GM18861 (cell line): ENCODE measurements at regions not wholly inside any gene's neighbourhood (a gene's known extent, or its start where the extent isn't known, plus 50 kb on each side); places are given as distances from the start of the nearest gene placed in this dataset.
"Not testable (repeated sequence)": the region's sequence is repeated elsewhere in the genome, so short reads cannot be mapped to it uniquely, and the experiment has no call there.

Experiments
- ATAC-seq: cut with Tn5 transposase; IDR thresholded peaks from one replicate; pipeline ENCODE4 v1.9.1; 2021; ENCODE audit not compliant: unreplicated experiment

DNA sequence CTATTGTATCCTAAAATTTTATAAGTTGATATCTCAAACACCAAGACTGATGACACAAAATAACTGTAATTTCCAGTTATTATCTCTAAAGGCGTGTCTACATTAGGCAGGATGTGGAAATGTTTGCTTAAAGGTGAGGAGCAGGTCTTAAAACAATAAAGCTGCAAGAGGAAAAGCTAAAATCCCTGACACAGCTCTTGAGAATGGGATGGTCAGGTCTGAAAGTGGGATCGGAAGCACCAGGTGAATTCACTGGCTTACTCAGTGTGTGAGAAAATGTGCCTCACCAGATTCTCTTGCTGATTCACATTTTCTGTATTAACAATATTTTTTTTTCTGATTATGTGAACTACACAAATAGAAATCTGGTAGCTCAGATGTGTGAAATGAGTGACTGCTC, 421.9 kb upstream of the ADAMTS5 start:
- ATAC-seq: no peak

DNA sequence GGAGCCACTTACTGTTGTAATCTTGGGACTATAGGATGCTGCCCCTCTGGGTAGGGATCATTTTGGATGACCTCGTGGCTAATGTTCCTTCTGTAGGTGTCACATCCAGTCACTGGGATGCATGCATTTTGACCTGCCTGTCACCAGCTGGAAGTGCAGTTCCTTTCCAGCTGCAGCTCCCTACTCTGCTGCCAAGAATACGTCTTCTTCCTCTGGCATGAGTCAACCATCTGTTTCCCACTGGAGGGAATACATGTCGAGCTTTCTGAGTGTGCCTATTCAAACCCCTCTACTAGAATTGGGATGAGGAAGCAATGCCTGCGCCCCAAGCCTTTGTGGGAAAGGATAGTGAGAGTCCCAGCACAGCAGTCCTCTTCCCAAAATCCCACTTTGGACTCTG, 415.5 kb upstream of the ADAMTS5 start:
- ATAC-seq: no peak

DNA sequence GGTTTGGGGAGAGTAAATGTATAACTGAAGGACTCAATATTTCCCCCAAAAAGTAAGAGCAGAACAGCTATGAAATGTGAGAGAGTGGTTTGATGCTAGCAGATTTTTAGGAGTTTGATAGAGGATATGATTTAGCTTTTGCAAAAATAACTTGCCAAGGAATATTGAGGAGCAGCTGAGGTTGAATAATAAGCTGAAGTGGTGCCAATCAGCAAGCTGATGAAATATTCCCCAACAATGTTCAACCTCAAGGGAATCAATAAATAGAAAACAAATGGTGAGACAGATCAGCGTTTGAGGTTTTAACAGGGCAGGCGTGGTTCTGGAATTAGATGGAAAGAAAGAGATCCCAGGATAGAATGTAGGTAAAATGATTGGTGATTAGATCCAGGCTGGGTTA, 413.4 kb upstream of the ADAMTS5 start:
- ATAC-seq: no peak

DNA sequence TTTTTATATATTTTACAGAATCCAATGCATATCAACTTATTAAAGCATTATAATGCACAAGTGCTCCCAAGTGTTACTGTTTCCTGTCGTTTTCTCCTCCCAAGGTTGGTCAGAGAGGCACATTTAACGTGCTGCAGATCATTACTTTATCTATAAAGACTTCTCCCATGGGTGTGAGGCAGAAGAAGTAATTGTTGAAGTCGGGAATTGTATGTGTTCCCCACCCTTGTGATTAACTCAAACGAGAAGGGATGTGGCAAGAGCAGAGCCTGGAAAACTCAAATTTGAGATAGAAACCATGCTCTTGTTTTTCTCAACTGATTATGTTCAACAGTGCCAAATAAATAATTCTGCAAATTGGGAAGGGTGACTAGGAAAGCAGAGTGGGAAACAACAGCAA, 412.5 kb upstream of the ADAMTS5 start:
- ATAC-seq: no peak

DNA sequence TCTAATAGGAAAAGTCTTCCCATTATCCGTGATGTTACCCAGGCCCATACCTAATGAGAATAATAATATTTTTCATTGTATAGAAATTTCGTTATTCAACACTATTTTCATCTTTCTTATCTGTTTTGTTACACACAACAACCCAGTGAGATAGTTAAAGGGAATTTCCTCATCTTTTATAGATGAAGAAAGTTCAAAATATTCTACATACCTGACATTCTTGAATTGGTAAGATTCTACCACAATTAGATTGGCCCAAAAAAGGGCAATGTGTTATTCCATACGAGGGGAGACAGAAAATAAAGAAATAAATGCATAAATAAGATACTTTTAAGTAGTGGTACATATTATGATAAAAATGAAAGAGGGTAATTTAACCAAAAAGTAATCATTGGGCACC, 405.5 kb upstream of the ADAMTS5 start:
- no peak for ATAC-seq

DNA sequence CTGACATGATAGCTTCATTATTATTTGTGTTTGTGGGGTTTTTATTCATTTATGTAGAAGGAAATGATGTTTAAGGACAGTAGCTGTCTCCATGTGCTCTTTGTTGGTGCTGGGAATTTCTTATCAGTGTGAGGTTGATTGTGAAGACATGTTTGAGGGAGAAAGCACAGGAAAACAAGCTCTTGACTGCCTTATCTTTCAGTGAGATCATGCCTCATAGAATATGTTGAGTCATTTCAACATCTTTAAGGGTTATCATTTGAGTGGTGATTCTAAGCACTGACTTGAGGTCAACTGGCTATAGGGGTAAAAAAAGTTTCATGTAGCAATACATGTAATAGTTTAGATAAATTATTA, 405.1 kb upstream of the ADAMTS5 start:
- ATAC-seq: no peak

DNA sequence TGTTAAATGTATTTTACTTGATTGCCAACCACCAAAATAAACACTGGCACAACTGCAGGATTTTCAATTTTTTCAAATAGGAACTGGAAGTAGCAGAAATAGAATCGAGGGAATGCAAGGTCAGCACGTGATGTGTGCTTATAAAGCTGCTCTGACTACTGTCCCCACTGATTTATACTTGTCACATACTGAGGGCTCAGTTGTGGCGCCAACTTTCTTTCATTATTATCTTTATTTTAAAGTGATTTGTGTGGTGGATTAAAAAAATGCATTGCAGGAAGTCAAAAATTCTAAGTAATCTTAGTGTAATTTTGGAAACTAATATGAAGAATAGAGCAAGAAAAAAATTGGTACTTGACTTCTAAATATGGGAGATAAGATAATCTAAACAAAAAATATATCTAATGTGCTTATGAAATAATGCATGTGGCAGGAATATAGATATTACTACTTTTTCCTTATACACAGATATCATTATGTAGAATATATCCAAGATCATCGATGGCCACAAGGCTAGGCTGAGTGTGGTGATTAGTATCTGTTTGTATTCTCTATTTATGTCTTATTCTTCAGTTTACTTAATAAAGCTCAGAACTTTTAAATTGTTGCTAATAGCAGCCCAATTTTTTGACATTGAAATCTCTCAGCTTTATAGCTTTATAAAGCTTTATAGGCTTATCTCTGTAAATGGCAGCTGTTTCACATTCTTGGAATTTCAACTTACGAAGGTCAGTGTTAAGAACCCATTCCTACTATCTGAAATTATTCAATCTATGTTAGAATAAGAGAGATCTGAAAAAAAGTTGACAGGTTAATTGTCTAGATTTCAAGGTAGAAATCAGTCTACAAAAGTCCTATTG, 404.5 kb upstream of the ADAMTS5 start:
- no peak for ATAC-seq

DNA sequence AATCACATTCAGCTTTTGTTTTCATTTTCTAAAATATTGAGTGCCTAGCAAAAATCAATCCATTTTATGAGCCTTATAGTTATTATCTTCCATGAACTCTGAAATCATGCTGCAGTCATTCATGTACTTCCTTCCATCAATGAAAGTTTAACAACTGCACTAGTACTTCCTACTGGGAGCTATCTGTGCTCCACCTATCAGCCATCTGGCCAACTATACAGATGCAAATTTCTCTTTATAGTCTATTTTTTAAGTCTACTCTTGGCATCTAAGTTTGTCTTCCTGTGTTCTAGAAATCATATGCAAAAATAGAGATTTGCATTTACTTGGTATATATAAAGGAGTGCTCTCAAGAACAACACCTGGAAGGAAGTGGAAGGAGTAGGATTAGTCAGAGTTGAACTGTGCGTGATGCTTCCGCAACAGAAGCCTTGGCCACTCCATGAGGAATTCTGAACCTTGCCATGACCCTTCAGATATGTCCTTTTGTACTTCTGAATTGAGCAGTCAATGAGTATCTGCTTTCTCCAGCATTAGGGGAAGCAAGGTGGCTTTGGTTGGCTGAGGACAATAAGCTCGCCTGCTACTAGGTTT, 403.2 kb upstream of the ADAMTS5 start:
- no peak for ATAC-seq

DNA sequence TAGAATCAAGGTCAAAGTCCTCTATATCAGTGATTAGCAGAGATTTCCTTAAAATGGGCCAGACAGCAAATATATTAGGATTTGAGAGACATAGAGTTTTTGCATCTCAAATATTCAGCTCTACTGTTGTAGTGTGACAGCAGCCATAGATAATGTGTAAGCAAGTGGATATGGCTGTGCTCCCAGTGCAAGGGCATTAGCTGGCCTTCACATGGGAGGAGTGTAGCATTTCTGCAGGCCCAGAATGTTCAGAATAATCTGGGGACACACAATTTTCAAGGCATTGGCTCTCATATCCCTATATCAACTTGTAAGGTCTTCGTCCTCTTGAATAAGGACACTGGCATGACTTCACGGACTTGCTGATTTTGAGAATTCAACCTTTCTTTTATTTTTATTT, 402.3 kb upstream of the ADAMTS5 start:
- no peak for ATAC-seq

DNA sequence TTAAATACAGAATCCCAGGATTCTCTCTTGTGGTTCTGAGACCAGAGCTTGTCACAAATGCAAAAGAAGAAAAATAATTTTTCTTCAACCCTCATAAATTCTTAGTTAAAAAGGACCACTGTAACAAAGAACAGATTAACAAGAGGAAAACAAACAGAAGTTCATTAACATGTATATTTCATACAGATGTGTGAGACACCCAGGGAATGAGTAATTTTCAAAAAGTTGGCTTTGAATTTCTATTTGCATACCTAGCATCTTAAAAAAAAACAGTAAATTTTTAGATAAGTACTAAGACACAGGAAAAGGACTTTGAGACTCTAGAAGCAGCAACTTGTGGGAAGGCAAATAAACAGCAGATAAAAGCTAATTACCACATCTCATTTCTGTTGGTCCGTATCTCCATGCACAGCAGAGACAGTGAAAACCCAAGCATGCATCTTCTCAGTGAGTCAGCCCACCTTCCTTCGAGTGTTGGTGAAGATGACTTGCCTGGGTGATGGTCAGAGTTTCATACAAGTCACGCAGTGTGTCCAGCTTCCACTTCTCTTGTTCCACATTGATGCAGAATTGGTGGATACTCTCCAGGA, 399.9 kb upstream of the ADAMTS5 start:
- ATAC-seq: no peak

DNA sequence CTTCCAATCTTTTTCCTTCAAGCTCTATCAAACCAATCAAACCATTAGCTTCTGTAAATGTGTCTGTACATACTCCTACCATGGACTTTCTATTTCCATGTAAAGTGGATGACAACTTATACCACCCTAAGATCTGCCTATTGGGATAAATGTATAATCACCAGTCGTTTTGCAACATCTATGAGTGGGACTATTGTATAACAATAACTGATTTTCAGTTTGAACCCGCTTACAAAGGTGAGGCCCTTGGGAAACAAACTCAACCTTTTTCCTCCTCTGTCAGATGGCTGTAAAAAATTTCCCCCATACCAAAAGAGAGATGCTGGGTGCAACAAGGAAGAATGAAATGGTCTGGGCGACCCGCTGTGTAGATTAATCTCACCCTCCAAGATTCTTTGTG, 399.1 kb upstream of the ADAMTS5 start:
- no peak for ATAC-seq

DNA sequence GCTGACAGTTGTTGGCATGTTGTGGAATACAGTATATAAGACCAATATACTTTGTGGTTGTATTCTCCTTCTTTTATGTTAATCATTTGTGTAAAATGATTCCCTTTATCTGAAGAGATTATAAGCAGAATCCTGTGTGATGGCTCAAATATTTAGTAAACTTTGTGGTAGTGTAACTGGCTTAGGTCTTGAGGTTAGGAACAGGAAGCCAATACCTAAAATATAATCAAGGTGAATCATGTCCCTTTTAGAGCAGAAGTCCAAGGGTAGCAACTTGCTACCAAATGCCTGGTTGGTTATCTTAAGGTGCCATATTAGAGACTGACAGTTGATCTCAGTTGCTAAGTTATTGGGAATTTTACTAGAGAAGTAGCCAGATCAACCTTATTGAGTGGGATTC, 398.5 kb upstream of the ADAMTS5 start:
- no peak for ATAC-seq

DNA sequence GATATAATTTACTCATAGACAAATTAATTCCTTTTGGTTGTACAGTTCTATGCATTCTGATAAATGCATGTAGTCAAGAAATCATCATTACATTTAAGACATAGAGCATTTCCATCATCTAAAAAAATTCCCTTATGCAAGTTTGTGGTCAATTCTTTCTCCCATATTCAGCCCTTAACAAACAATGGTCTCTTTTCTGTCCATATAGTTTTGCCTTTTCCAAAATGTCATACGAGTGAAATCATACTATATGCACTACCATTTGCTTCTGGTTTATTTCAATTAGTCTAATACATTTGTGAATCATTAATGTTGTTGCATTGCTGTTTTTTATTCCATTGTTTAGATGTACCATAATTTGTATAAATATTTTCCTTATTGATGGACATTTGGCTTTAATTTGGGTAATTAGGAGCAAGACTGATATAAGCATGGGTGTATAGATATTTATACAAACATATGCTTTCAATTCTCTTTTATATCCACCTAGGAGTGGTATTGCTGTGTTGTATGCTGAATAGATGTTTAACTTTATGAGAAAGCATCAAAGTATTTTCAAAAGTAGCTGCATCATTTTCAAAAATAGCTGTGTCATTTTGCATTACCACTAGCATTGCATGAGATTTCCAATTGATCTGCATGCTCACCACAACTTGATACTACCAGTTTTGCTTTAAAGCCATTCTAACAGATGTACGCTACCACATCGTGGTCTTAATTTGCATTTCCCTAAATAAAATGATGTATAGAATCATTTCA, 397.0 kb upstream of the ADAMTS5 start:
- no peak for ATAC-seq

DNA sequence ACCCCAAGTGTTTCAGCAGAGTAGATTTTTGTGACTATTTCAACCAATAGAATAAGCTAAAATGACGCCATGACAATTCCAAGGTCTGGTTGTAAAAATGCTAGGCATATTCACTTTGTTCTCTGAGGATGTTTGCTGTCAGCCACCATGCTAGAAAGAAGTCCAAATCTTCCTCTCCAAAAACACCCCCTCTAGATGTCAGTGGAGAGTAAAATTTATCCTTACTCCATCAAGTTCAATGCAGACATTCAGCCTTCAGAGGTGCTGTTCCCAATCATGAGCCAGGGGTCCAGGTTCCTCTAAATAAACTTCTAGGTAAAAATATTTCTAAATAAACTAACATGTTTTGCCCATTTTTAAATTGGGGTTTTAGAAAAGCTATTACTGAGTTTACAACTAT, 395.4 kb upstream of the ADAMTS5 start:
- ATAC-seq: no peak

DNA sequence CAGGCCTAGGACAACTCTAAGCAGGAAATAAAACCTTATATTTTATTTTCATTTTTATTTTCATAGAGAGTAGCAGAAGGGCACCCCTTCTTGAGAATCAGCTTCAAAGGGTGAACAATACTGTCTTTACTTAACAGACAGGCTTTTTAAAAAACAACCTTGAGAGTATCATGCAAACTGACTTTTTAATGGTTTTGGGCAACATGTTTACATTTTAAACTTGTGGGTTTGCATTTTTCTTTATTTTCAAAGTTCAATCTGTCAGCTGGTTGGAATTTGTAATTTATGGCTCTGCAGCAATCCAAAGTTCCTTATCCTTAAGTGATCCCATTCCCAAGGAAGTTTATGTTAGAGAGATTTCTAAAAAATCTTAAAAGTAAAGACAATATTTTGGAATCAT, 392.3 kb upstream of the ADAMTS5 start:
- no peak for ATAC-seq

DNA sequence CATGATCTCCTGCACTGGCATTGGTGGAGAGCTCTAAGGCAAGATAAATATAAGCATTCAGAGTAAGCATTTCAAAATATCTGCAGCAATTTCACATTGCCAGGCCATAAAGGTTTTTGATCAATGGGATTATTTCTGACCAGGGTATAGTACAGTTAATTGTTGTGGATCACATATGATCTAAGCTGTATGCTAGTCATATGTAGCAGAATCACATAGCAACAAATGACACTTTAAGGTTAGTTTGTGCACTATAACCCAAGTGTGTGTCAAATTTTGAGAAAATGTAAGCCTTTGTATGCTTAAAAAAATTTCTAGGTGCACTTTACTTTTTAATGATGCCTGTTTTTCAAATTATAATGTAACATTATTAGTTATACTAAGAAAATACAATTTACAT, 386.0 kb upstream of the ADAMTS5 start:
- no peak for ATAC-seq

DNA sequence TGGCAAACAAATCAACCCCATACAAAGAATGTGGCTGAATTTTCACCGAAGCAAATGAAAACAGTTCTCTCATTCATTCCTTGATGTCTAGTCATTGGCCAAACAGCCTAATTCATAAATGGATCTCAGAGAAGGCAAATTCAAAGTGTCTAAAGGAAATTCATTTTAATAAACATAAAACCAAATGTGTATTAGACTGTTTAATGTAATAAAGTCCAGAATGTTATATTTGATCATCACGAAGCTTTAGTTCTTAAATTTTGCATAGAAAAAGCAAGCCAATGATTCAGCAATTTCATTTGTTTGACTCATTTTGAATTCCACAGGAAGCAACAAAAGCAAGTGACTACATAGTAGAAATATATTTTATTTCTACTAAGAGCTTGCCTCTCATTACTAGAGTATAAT, 379.2 kb upstream of the ADAMTS5 start:
- ATAC-seq: no peak

DNA sequence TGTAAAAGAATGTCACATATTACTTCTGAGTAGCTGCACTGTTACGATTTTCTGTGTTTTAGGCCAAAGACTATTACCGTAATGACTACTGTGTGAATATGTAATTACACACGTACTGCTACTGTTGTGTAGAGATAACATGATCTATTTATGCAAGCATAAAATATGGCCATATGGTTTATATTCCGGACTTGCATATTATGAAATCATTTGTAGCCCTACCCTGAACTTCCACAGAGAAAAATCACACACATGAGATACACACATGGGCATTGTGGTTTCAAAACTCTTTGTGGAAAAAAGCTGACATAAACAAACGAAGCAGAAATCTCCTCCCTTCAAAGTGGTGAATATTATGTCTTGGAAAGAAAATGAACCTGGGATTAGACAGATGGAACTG, 373.0 kb upstream of the ADAMTS5 start:
- no peak for ATAC-seq

DNA sequence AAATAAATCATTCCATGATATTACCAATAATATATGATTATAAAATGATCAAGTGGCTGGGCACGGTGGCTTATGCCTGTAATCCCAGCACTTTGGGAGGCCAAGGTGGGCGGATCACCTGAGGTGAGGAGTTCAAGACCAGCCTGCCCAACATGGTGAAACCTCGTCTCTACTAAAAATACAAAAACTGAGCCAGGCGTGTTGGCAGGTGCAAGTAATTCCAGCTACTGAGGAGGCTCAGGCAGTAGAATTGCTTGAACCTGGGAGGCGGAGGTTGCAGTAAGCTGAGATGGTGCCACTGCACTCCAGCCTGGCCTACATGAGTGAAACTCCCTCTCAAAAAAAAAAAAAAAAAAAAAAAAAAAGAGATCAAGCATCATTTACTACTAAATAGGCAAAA, 371.1 kb upstream of the ADAMTS5 start:
- ATAC-seq: not testable (repeated sequence)

DNA sequence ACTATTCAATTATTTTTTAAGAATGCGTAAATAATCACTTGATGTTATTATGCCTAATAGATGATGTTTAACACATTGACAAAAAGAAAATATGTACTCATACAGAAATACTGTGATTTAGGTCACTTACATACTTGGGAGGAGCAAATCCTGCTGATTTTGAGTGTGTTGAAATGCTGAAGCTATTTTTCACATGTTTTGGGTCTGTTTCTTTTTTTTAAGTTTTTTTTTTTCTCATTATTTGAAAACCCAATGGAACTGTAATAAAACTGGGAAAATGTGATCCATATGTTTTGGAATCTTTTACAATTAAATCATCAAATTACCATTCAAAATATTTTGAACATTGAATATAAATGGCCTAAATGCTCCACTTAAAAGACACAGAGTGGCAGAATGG, 366.2 kb upstream of the ADAMTS5 start:
- no peak for ATAC-seq

DNA sequence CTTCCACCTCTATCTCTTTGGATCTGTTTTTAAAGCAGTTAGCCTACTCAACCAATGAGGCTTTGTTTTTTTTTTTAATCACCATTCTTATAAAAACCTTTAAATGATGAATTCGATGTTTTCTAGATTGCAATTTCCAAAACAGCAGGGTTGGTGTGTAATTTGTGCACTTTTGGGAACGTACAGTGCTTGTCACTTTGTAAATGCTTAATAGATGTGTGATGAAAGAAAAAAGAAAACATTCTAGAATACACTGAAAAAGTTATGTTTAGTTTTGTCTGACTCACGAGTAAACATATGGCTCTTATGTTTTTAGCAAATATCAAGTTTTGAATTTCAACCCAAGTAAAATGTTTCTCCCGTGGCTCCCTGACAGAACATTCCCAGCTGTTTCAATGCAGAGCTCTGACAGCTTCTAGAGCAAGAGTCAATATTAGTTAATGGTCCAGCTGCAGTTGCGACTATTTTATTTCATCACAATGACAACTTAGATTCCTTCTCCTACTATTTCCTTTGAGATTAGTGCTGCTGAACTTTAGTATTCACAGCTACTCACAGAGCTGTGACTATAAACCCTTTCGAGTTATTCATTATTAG, 362.5 kb upstream of the ADAMTS5 start:
- ATAC-seq: no peak
